Endothelial cell of umbilical vein (primary cell): ENCODE measurements at regions not wholly inside any gene's neighbourhood (a gene's known extent, or its start where the extent isn't known, plus 50 kb on each side); places are given as distances from the start of the nearest gene placed in this dataset.

Experiments used
- POLR2AphosphoS5 ChIP-seq: IDR thresholded peaks from 2 replicates; pipeline ENCODE4 v1.6.1; 2012; ENCODE audit warnings: low read depth, mild to moderate bottlenecking, control low read depth, low read length, moderate library complexity; ENCODE audit not compliant: insufficient read depth
- TF ChIP-seq, protein P1 (sequence below), 2 donors: IDR thresholded peaks; 1 replicate in 1 of 2; 2 replicates in 1 of 2; pipeline ENCODE4 v1.5.1; 2011; ENCODE audit warnings: low read length in 2 of 2, mild to moderate bottlenecking in 2 of 2, moderate library complexity in 2 of 2, control low read depth in 1 of 2, inconsistent platforms in 1 of 2, low read depth in 1 of 2; ENCODE audit not compliant: insufficient read depth in 1 of 2; ENCODE audit errors: extremely low read depth in 1 of 2

DNA sequence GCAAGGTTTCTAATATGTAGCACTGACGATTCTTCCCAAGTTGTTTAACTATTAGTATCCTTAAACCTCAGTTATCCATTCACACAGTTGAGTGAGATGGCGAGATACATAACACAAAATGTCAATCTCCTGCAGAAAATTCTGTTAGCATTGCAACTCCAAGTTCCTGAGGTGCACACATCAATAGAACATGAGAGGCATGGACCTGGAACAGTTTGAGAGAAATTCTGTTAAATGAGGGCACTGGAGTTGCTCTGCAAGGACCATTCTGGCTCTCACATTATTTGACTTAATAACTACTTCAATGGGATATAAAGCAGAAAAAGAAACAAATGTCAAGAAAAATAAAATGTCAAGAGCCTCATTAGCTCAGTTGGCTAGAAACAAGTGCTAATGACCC is 301.2 kb upstream of the DIAPH2 start:
- TF ChIP-seq, protein P1, sequence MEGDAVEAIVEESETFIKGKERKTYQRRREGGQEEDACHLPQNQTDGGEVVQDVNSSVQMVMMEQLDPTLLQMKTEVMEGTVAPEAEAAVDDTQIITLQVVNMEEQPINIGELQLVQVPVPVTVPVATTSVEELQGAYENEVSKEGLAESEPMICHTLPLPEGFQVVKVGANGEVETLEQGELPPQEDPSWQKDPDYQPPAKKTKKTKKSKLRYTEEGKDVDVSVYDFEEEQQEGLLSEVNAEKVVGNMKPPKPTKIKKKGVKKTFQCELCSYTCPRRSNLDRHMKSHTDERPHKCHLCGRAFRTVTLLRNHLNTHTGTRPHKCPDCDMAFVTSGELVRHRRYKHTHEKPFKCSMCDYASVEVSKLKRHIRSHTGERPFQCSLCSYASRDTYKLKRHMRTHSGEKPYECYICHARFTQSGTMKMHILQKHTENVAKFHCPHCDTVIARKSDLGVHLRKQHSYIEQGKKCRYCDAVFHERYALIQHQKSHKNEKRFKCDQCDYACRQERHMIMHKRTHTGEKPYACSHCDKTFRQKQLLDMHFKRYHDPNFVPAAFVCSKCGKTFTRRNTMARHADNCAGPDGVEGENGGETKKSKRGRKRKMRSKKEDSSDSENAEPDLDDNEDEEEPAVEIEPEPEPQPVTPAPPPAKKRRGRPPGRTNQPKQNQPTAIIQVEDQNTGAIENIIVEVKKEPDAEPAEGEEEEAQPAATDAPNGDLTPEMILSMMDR (IDR thresholded peaks at IDR 0.05; ENCODE audit: extremely low read depth in 1 of 2, insufficient read depth in 1 of 2, low read depth in 1 of 2, low read length in 2 of 2) = no peak
- no peak for TF ChIP-seq POLR2AphosphoS5
